SK-N-MC (cell line): ENCODE measurements at regions not wholly inside any gene's neighbourhood (a gene's known extent, or its start where the extent isn't known, plus 50 kb on each side); places are given as distances from the start of the nearest gene placed in this dataset.

ENCODE experiments used
- EZH2 ChIP-seq: fragments of 200-600 bp; sonication (generic); IDR thresholded peaks from one replicate; pipeline ENCODE4 v1.6.1; 2017; ENCODE audit warnings: antibody characterized with exemption
- FOXP2 ChIP-seq: optimal IDR thresholded peaks from 2 replicates; pipeline ENCODE3; 2011; ENCODE audit warnings: mild to moderate bottlenecking, moderate library complexity; ENCODE audit not compliant: insufficient read depth; ENCODE audit errors: extremely low read length, control extremely low read depth
- POLR2AphosphoS5 ChIP-seq: IDR thresholded peaks from 2 replicates; pipeline ENCODE4 v1.6.1; 2012; ENCODE audit warnings: mild to moderate bottlenecking, low read depth, low read length, borderline replicate concordance

- TF ChIP-seq POLR2AphosphoS5 (no peak), EZH2 (no peak), FOXP2 (no peak)
Measured at GRCh38 chr5:159678657-159679392, 237.5 kb upstream of the ADRA1B start.
